GM12892 (cell line): ENCODE measurements at regions not wholly inside any gene's neighbourhood (a gene's known extent, or its start where the extent isn't known, plus 50 kb on each side); places are given as distances from the start of the nearest gene placed in this dataset.

Source experiments
- POLR2A ChIP-seq: IDR thresholded peaks from 2 replicates; pipeline ENCODE4 v1.6.1; 2011; ENCODE audit warnings: low read depth, low read length, control low read depth
- POLR2AphosphoS5 ChIP-seq: IDR thresholded peaks from 2 replicates; pipeline ENCODE4 v1.6.1; 2011; ENCODE audit warnings: low read depth, low read length, control low read depth
- TAF1 ChIP-seq: IDR thresholded peaks from 2 replicates; pipeline ENCODE4 v1.6.1; 2011; ENCODE audit warnings: low read depth, mild to moderate bottlenecking, control low read depth, low read length, borderline replicate concordance

DNA sequence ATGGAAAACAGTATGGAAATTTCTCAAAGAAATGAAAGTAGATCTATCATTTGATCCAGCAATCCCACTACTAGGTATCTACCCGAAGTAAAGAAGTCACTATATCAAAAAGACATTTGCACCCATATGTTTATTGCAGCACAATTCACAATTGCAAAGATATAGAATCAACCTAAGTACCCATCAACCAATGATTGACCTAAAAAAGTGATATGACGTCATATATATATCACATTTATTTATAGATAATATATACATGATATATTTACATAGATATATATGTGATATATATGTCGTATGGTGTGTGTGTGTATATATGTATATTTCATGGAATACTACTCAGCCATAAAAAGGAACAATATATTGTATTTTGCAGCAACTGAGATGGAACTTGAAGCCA, 188.3 kb upstream of the ARHGAP42 start:
- TF ChIP-seq POLR2A (no peak), TAF1 (no peak), POLR2AphosphoS5 (no peak)
